BE2C (cell line): ENCODE measurements at regions not wholly inside any gene's neighbourhood (a gene's known extent, or its start where the extent isn't known, plus 50 kb on each side); places are given as distances from the start of the nearest gene placed in this dataset.
A peak's percentile ranks its signal among the peaks of the same experiment; 100 is the strongest.
"Not testable (repeated sequence)": the region's sequence is repeated elsewhere in the genome, so short reads cannot be mapped to it uniquely, and the experiment has no call there.

Experiments
- DNase-seq: peaks from one replicate; pipeline ENCODE4 v3.0.0-alpha.2; 2020
- H3K27me3 ChIP-seq: fragments of 250-450 bp; sonication (Bioruptor Pico); 2 replicates; pipeline ENCODE4 v1.5.1; 2020; ENCODE audit warnings: mild to moderate bottlenecking
- H3K36me3 ChIP-seq: fragments of 250-450 bp; sonication (Bioruptor Pico); 2 replicates; pipeline ENCODE4 v1.5.1; 2020; ENCODE audit warnings: mild to moderate bottlenecking
- H3K4me1 ChIP-seq: fragments of 250-450 bp; sonication (Bioruptor Pico); 2 replicates; pipeline ENCODE4 v1.5.1; 2020
- H3K4me3 ChIP-seq: 2 replicates; pipeline ENCODE4 v1.5.1; 2011; ENCODE audit warnings: low read depth, low read length
- H3K9me3 ChIP-seq: fragments of 250-450 bp; sonication (Bioruptor Pico); 2 replicates; pipeline ENCODE4 v1.5.1; 2020
- TF ChIP-seq, protein P1 (sequence below): IDR thresholded peaks from 2 replicates; pipeline ENCODE4 v1.5.1; 2012; ENCODE audit warnings: mild to moderate bottlenecking, low read depth, low read length

DNA sequence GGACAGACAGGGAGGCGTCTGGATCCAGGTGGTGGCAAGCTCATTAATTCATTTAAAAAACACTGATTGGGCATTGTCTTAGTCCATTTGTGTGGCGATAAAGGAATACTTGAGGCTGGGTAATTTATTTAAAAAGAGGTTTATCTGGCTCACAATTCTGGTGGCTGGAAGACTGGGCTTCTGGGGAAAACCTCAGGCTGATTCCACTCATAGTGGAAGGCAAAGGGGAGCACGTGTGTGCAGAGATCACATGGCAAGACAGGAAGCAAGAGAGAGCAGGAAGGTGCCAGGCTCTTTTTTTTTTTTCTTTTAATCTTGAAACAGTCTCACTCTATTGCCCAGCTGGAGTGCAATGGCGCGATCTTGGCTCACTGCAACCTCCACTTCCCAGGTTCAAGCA is 100.2 kb upstream of the METTL14 start:
- Histone ChIP-seq H3K4me3 (no peak overlapping the region), H3K27me3 (no peaks in the 10 kb centered on the region), H3K4me1 (no peaks in the 10 kb centered on the region), H3K36me3 (no peaks in the 10 kb centered on the region), H3K9me3 (no peaks in the 10 kb centered on the region)
- no peak for DNase-seq
- TF ChIP-seq, protein P1, sequence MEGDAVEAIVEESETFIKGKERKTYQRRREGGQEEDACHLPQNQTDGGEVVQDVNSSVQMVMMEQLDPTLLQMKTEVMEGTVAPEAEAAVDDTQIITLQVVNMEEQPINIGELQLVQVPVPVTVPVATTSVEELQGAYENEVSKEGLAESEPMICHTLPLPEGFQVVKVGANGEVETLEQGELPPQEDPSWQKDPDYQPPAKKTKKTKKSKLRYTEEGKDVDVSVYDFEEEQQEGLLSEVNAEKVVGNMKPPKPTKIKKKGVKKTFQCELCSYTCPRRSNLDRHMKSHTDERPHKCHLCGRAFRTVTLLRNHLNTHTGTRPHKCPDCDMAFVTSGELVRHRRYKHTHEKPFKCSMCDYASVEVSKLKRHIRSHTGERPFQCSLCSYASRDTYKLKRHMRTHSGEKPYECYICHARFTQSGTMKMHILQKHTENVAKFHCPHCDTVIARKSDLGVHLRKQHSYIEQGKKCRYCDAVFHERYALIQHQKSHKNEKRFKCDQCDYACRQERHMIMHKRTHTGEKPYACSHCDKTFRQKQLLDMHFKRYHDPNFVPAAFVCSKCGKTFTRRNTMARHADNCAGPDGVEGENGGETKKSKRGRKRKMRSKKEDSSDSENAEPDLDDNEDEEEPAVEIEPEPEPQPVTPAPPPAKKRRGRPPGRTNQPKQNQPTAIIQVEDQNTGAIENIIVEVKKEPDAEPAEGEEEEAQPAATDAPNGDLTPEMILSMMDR = no peak

DNA sequence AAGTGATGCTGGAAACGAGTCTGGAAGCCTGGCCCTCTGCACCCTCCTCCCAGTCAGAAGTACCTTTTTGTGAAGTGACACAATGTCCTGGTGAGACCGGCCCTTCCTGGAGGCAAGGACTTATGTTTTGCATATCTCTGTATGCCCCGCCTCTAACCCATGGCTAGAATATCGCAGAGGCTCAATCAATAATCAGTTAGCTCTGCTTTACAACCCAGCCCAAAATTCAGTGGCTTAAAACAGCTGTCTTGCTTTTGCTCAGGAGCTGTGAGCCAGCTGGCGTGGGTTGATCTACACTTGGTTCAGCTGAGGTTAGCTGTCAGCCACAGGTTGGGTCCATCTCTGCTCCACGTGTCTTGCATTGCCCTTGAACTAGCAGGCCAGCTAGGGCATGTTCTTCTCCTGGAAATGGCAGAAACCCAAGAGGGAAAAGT is 98.8 kb upstream of the METTL14 start:
- TF ChIP-seq, protein P1 = no peak
- DNase-seq = no peak
- H3K4me1 ChIP-seq = no peaks in the 10 kb centered on the region
- no peaks in the 10 kb centered on the region for H3K9me3 ChIP-seq
- H3K36me3 ChIP-seq = no peaks in the 10 kb centered on the region
- no peak overlapping the region for H3K4me3 ChIP-seq
- H3K27me3 ChIP-seq = no peaks in the 10 kb centered on the region

DNA sequence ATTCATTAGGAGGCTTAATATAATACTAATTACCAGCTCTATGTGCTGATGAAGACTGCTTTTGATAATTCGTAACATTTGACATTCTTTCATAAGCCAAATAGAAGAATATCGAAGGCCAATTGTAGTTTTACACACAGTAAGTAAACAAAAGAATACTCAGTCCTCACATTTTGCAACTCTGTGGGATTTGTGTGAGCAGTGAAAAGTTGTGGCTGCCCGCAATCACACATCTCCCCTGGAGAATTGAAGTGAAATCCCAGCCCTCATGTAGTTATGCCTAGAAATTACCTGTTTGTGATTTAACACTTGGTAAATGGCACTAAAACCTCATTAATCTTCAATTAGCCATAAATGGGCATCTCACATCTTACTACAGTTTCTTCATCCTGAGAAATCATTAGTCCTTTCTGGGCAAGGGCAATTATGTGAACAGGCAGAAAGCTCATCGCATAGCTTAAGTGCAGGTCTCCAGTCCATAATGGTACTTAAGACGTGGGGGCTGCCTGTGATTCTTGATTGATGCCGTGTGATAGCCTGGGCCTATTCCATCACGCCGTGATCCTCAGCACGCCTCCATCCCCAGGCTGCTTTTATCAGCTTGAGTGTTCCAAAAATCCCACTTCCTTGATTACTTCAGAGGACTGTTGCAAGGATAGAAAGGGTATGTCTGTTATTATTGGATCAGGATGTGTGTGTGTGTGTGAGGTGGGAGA is 97.9 kb upstream of the METTL14 start:
- Histone ChIP-seq H3K27me3 (no peaks in the 10 kb centered on the region), H3K36me3 (no peaks in the 10 kb centered on the region), H3K4me1 (no peaks in the 10 kb centered on the region), H3K4me3 (no peak overlapping the region), H3K9me3 (no peaks in the 10 kb centered on the region)
- DNase-seq = no peak
- TF ChIP-seq, protein P1 = no peak

DNA sequence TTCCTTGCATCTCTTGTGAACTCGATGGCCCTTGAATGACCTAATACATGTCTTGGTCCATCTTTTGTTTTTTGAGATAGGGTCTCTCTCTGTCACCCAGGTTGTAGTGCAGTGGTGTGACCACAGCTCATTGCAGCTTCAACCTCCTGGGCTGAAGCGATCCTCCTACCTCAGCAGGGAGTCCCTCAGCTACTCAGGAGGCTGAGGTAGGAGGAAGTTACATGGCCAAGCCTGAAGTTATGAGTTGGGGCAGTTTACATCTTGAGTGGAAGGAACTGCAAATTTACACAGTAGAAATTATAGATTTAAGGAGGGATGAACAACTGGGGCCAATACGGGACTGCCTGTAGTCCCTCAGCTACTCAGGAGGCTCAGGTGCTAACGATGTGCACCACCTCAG is 97.2 kb upstream of the METTL14 start:
- no peaks in the 10 kb centered on the region for H3K9me3 ChIP-seq
- no peaks in the 10 kb centered on the region for H3K36me3 ChIP-seq
- no peaks in the 10 kb centered on the region for H3K27me3 ChIP-seq
- H3K4me3 ChIP-seq = no peak overlapping the region
- H3K4me1 ChIP-seq = no peaks in the 10 kb centered on the region
- no peak for DNase-seq
- TF ChIP-seq, protein P1 = no peak

DNA sequence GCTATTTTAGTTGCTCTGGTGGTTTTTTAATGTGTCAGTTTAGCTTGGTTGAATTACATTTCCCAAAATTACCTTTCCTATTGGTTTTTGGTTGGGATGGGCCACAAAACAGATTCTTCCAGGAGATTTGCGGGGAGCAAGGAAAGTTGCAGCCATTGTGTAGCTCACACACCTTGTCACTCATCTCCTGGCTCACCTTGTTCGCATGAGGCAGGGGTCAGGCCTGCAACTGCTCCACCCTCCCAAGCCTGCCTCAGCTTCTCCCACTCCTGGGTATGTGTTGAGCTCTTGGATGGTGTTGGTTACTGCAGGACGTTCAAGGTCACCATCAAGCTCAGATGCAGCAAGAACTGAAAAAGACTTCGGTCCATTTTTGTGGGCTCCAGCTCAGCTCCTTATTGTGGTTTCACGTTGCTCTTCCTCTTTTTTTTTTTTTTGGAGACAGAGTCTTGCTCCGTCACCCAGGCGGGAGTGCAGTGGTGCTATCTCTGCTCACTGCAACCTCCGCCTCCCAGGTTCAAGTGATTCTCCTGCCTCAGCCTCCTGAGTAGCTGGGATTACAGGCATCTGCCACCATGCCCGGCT is 95.6 kb upstream of the METTL14 start:
- no peak for DNase-seq
- no peaks in the 10 kb centered on the region for H3K27me3 ChIP-seq
- TF ChIP-seq, protein P1 = no peak
- H3K9me3 ChIP-seq = no peaks in the 10 kb centered on the region
- H3K4me3 ChIP-seq = no peak overlapping the region
- no peaks in the 10 kb centered on the region for H3K36me3 ChIP-seq
- H3K4me1 ChIP-seq = no peaks in the 10 kb centered on the region

DNA sequence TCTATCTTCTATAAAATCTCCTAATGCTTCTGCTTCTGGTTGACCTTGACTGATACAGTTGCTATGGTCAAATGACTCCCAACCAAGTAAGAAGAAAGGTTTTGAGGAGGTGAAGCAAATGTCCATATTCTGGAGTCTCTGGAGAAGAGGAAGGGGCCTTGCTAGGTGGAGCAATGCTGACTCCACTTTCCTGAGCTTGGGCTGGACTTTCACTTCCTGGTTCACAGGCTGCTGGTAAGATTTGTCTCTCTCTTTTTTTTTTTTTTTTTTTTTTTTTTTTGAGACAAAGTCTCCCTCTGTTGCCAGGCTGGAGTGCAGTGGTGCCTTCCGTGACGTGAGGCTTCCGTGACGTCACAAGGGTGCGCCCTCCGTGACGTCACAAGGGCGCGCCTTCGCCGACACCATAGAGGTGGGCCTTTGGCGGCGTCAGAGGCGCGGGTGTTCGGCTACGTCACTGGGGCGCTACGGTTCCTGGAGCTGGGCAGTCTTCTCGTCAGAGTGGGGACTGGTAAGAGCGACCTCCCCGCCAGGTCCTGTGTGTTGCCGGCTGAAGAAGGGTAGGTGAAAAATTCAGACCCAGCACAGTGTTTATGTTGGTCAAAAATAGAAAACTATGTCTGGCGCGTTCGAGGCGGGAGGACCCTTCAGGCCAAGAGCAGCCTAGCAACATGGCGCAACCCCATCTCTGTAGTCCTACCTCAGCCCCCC is 93.7 kb upstream of the METTL14 start:
- H3K4me3 ChIP-seq = peak overlapping the region; percentile 72

DNA sequence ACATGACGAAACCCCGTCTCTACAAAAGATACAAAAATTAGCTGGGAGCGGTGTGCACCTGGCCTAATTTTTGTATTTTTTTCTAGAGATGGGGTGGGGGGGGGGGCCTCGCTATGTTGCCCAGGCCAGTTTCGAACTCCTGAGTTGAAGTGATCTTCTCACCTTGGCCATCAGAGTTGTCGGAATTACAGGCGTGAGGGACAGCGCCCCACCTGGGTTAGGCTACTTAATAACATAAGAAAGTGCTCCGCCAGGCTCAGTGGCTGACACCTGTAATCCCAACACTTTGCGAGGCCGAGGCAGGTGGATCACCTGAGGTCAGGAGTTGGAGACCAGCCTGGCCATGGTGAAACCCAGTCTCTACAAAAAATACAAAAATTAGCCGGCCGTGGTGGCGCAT is 92.9 kb upstream of the METTL14 start:
- H3K4me1 ChIP-seq, H3K9me3 ChIP-seq, H3K36me3 ChIP-seq, H3K27me3 ChIP-seq, DNase-seq: not testable (repeated sequence)
- H3K4me3 ChIP-seq = peak overlapping the region; percentile 72

More for the DNA sequence above, 93.7 kb upstream of the METTL14 start:
- H3K4me1 ChIP-seq, H3K36me3 ChIP-seq, H3K27me3 ChIP-seq, H3K9me3 ChIP-seq: not testable (repeated sequence)
- DNase-seq = peak; percentile 94

DNA sequence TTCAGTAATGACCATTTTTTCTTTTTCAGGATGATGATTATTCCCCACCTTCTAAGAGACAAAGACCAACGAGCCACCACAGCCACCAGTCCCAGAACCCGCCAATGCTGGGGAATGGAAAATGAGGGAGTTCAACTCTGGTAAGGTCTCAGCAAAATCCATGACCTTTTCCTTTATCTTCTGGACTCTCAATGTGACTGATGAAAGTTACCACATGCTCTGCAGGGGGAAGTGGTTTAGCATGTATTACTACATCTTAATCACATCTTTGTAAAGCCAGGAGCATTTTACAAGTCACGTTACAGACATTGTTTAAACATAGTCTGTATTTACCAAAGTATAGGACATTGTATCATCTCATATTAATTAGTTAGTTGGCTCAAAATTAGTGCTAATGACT is 89.3 kb upstream of the METTL14 start:
- DNase-seq, H3K27me3 ChIP-seq, H3K4me1 ChIP-seq, H3K9me3 ChIP-seq, H3K4me3 ChIP-seq, H3K36me3 ChIP-seq: not testable (repeated sequence)

DNA sequence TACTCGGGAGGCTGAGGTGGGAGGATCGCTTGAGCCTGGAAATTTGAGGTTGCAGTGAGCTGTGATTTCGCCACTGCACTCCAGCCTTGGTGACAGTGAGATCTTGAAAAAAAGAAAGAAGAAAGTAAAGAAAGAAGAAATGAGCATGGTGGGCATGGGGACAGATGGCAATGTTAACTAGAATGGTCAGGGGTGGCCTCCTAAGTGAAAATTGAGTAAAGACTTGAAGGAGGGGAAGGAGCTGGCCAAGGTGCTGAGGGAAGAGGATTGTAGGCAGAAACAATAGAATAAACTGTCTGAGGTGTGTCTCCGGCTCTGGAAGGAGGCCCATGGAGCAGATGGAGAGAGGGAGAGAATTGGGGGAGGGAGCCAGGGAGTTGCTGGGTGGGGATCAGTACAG is 60.1 kb upstream of the METTL14 start:
- not testable (repeated sequence) for H3K9me3 ChIP-seq, DNase-seq, H3K36me3 ChIP-seq, H3K27me3 ChIP-seq, H3K4me3 ChIP-seq, H3K4me1 ChIP-seq

DNA sequence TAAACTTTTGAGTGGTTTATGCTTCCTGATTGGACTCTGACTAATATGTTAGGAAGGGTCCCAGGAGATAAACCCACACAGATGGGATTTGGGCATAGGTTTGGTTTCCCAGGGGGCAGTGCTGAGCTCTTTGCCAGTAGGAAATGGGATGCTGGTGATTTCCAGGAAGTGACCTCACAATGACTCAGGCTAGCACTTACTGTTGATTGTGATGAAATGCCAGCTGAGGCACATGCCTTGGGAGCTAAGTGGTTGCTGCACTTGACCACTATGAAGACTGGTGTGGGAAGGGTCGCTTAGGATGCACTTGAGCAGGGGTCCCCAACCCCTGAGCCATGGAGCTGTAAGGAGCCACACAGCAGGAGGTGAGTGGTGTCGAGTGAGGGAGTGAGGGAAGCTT is 55.5 kb upstream of the METTL14 start:
- H3K9me3 ChIP-seq, DNase-seq, H3K4me3 ChIP-seq, H3K27me3 ChIP-seq, H3K4me1 ChIP-seq: not testable (repeated sequence)
- H3K36me3 ChIP-seq = peaks cover 14% of the 10 kb centered on the region
